ENCODE measurements at regions not wholly inside any gene's neighbourhood (a gene's known extent, or its start where the extent isn't known, plus 50 kb on each side); places are given as distances from the start of the nearest gene placed in this dataset.
A peak's percentile ranks its signal among the peaks of the same experiment; 100 is the strongest.

DNA sequence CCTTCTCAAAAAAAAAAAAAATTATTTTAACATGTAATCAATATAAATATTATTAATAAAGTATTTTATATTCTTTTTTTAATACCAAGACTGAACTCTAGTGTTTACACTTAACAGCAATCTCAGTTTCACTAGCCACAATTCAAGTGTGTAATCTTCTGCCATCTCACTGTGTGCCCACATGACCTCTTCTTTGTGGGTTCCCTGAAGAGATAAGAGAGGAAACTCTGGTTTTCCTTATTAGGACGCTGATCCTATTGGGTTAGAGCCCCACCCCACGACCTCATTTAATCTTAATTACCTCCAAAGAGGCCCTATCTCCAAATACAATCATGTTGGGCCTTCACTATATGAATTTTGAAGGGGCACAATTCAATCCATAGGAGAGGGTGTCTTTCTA lies 177.6 kb downstream of the STK31 start:
- TF ChIP-seq, protein P1, sequence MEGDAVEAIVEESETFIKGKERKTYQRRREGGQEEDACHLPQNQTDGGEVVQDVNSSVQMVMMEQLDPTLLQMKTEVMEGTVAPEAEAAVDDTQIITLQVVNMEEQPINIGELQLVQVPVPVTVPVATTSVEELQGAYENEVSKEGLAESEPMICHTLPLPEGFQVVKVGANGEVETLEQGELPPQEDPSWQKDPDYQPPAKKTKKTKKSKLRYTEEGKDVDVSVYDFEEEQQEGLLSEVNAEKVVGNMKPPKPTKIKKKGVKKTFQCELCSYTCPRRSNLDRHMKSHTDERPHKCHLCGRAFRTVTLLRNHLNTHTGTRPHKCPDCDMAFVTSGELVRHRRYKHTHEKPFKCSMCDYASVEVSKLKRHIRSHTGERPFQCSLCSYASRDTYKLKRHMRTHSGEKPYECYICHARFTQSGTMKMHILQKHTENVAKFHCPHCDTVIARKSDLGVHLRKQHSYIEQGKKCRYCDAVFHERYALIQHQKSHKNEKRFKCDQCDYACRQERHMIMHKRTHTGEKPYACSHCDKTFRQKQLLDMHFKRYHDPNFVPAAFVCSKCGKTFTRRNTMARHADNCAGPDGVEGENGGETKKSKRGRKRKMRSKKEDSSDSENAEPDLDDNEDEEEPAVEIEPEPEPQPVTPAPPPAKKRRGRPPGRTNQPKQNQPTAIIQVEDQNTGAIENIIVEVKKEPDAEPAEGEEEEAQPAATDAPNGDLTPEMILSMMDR (IDR thresholded peaks at IDR 0.05; ENCODE audit: insufficient read depth, low read depth, low read length, missing control alignments) = no peak
- H3K4me3 ChIP-seq (ENCODE audit: low read depth, low read length) = no peak overlapping the region
- DNase-seq (ENCODE audit: low read depth) = no peak

DNA sequence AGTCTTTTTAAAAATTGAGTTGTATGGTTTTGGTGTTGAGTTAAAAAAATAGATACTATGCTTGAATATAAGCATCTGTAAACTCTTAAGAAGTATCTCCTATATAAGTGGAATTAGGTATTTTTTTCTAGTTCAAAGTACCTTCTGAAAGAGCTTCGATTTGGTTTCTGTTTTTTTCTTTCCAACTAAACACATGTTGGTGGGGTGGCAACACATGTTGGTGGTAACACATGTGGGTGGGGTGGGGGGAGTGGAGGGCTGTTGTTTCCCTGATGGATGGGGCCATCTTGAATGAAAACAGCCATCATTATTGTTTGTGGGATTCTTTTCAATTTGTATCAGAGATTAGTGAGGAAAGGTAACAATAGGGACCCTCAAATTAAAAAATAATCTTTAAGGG lies 178.9 kb downstream of the STK31 start:
- H3K4me3 ChIP-seq (ENCODE audit: low read depth, low read length) = no peak overlapping the region
- no peak for DNase-seq (ENCODE audit: low read depth)
- TF ChIP-seq, protein P1 (IDR thresholded peaks at IDR 0.05; ENCODE audit: insufficient read depth, low read depth, low read length, missing control alignments) = no peak

DNA sequence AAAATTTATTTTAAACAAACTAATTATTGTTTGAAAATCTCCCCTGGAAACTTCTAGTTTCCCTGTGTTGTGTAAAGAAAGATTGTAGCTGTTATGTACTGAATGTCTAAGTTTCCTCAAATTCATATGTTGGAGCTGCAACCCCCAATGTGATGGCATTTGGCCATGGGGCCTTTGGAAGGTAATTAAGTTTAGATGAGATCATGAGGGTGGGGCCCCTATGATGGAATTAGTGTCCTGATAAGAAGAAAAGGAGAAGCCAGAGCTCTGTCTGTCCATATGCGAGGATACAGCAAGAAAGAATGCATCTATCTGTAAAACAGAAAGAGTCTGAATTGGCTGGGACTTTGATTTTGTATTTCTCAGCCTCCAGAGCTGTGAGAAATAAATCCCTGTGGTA lies 179.5 kb downstream of the STK31 start:
- H3K4me3 ChIP-seq (ENCODE audit: low read depth, low read length) = no peak overlapping the region
- TF ChIP-seq, protein P1 (IDR thresholded peaks at IDR 0.05; ENCODE audit: insufficient read depth, low read depth, low read length, missing control alignments) = no peak
- no peak for DNase-seq (ENCODE audit: low read depth)

DNA sequence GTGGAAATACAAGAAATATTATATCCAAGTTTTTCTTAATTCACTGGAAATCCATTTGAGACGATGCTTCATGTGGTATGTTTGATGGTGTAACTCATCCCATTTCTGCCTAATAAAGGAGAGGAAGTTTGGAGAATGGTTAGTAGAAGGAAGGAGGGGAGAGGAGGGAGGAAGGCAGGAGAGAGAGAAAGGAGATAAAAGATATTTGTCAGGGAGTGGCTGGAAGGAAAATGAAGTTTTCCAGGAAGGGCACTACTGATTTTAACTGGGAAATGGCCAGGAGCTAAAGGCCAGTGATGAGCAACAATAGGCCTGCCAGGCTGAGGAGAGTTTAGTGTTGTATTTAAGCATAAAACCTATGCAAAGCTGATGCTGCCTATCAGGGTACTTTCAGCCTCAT lies 182.0 kb downstream of the STK31 start:
- DNase-seq (ENCODE audit: low read depth) = no peak
- TF ChIP-seq, protein P1 (IDR thresholded peaks at IDR 0.05; ENCODE audit: insufficient read depth, low read depth, low read length, missing control alignments) = no peak
- H3K4me3 ChIP-seq (ENCODE audit: low read depth, low read length) = no peak overlapping the region

DNA sequence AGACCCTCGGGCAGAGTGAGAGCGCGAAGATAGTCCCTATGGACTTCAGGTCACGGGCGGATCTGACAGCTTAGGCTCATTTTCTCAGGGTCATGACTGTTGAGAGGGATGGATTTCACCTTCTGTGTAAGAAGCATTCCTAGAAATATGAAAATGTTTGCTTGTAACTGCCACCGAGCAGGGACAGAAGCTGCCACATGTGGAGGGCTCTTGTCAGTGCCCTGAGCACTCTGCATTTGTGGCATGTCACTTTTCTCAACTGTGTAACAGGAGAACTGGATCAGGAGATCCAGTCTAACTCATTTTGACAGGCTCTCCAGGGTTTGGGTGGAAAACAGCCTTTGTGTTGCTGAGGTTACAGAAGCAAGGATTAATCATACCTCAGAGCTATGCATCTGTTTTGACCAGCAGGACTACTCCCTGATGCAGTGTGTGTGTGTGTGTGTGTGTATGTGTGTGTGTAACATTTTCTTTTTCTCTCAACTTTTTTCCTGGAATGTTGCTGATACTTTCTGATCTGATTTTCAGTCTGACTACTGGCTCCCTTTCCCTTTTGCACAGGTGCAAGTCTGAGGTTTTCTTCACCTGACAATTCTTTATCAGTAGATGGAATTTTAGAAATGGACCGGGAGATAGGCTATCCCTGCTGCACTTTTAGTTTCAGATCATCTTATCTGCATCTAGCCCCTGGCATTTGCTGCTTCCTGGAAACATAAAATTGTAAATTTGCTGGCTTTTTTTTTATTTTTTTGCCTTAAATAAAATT lies 183.3 kb downstream of the STK31 start:
- H3K4me3 ChIP-seq (ENCODE audit: low read depth, low read length) = no peak overlapping the region

DNA sequence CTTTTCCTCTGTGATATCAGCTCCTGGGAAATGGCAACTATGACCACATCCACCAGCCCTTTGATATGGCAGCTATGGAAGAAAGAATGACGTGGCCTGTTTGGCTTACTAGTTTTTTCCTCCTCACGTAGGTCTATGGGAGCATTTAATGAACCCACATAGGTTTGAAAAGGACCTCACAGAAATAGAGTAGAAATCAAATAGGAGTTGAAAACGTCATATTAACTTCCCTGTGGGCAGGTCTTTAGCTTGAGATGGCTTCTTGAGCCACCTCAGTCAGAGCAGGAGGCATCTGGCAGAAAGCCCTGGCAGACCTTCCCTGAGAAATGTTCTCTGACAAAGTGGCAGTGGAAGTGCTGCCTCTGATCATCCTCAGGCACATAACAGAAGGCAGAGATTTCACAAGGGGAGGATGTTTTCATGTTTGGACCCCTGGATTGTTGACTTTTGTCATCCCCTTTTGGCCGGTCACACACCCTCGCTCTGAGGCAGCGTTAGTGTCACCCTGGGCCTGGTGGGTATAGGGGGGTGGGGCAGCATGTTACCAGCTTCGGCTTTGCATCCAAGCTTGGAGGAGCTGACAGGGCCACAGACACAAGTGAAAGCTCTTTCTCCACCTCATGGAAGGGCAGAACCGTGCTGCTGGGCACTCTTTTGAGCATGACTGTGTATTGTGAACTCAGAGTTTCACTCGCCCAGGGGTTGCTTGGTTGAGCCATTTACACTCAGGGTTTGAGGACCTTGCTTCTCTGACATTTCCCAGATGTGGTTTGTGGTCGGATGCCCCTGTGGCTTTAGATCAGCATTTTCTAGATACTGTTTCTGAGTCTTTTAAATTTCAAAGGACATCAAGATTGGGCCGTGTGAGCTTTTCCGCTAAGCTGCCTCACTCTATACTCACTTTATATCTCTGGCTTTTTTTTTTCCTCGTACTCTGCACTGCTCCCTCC lies 184.2 kb downstream of the STK31 start:
- H3K4me3 ChIP-seq (ENCODE audit: low read depth, low read length) = no peak overlapping the region
- DNase-seq (ENCODE audit: low read depth) = peak; percentile 74
- TF ChIP-seq, protein P1 (IDR thresholded peaks at IDR 0.05; ENCODE audit: insufficient read depth, low read depth, low read length, missing control alignments) = no peak

More for the DNA sequence above, 183.3 kb downstream of the STK31 start:
- DNase-seq (ENCODE audit: low read depth) = no peak
- TF ChIP-seq, protein P1 (IDR thresholded peaks at IDR 0.05; ENCODE audit: insufficient read depth, low read depth, low read length, missing control alignments) = no peak

Data from GM12865 (cell line).